ENCODE measurements at regions not wholly inside any gene's neighbourhood (a gene's known extent, or its start where the extent isn't known, plus 50 kb on each side); places are given as distances from the start of the nearest gene placed in this dataset.

DNA sequence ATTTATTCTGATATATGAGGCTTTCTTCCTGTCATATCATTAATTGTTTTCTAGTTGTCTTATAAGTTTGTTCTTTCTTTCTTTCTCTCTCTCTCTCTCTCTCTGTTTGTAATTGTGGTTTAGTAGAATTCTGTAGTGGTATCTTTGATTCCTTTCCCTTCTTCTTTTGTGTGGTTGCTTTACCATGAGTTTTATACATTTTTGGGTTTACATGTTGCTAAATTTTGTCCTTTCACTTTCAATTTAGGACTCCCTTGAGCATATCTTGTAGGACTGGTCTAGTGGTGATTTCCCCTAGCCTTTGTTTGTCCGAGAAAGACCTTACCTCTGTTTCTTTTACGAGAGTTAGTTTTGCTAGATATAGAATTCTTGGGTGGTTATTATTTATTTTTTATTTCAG is 162.3 kb upstream of the CHRM3 start:
- Histone ChIP-seq H3K4me3 (ENCODE audit: low read depth in 1 of 3, low read length in 3 of 3) (no peak overlapping the region), H3K27me3 (ENCODE audit: control insufficient read depth in 4 of 4, insufficient read depth in 4 of 4, low read length in 3 of 4) (no peaks in the 10 kb centered on the region), H3K27ac (ENCODE audit: low read depth in 1 of 2, low read length in 2 of 2) (no peak overlapping the region), H3K36me3 (ENCODE audit: control insufficient read depth in 4 of 4, insufficient read depth in 3 of 4, low read depth in 1 of 4, low read length in 3 of 4) (no peaks in the 10 kb centered on the region), H3K9me3 (ENCODE audit: control insufficient read depth in 4 of 4, low read length in 3 of 4) (peaks cover 0 to 9% (median 2%) of the 10 kb centered on the region in 4 donors), H3K4me1 (ENCODE audit: control insufficient read depth in 4 of 4, insufficient read depth in 4 of 4, low read length in 3 of 4) (no peaks in the 10 kb centered on the region), H3K9ac (ENCODE audit: low read depth in 1 of 2, low read length in 2 of 2) (no peak overlapping the region)
- DNase-seq (ENCODE audit: low spot score) = no peak
- TF ChIP-seq HNF4A (conservative IDR thresholded peaks at IDR 0.05) (no peak), NR2F2 (IDR thresholded peaks at IDR 0.05) (no peak), SP1 (IDR thresholded peaks at IDR 0.05) (no peak), TAF1 (conservative IDR thresholded peaks at IDR 0.05) (no peak), EGR1 (IDR thresholded peaks at IDR 0.05; ENCODE audit: low read depth in 2 of 2) (no peak), RXRA (IDR thresholded peaks at IDR 0.05) (no peak)
- TF ChIP-seq, protein P1, sequence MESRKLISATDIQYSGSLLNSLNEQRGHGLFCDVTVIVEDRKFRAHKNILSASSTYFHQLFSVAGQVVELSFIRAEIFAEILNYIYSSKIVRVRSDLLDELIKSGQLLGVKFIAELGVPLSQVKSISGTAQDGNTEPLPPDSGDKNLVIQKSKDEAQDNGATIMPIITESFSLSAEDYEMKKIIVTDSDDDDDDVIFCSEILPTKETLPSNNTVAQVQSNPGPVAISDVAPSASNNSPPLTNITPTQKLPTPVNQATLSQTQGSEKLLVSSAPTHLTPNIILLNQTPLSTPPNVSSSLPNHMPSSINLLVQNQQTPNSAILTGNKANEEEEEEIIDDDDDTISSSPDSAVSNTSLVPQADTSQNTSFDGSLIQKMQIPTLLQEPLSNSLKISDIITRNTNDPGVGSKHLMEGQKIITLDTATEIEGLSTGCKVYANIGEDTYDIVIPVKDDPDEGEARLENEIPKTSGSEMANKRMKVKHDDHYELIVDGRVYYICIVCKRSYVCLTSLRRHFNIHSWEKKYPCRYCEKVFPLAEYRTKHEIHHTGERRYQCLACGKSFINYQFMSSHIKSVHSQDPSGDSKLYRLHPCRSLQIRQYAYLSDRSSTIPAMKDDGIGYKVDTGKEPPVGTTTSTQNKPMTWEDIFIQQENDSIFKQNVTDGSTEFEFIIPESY (IDR thresholded peaks at IDR 0.05) = no peak
- TF ChIP-seq, protein P2, sequence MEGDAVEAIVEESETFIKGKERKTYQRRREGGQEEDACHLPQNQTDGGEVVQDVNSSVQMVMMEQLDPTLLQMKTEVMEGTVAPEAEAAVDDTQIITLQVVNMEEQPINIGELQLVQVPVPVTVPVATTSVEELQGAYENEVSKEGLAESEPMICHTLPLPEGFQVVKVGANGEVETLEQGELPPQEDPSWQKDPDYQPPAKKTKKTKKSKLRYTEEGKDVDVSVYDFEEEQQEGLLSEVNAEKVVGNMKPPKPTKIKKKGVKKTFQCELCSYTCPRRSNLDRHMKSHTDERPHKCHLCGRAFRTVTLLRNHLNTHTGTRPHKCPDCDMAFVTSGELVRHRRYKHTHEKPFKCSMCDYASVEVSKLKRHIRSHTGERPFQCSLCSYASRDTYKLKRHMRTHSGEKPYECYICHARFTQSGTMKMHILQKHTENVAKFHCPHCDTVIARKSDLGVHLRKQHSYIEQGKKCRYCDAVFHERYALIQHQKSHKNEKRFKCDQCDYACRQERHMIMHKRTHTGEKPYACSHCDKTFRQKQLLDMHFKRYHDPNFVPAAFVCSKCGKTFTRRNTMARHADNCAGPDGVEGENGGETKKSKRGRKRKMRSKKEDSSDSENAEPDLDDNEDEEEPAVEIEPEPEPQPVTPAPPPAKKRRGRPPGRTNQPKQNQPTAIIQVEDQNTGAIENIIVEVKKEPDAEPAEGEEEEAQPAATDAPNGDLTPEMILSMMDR (IDR thresholded peaks at IDR 0.05; ENCODE audit: low read depth, low read length, missing input control) = no peak
- TF ChIP-seq, protein P3, sequence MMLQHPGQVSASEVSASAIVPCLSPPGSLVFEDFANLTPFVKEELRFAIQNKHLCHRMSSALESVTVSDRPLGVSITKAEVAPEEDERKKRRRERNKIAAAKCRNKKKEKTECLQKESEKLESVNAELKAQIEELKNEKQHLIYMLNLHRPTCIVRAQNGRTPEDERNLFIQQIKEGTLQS (IDR thresholded peaks at IDR 0.05) = no peak
- WGBS = 84% methylated on average over 2 of the region's 2 CpGs

DNA sequence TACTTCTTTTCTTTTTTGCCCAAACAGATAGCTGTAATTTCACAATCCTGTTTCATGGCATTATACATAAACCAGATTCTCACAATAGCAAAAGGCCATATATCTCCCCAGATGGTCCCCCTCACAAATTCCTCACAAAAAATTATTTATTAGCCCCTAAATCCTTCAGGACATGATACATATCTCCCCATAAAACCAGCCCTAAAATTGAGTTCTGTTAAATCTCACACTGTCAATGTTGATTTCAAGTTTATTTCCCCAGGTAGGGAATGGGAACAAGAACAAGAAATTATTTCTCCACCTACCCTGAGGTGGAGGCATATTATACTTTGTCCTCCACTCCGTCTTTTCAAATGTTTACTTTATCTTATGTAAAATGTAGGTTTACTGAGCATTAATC is 163.4 kb upstream of the CHRM3 start:
- Histone ChIP-seq H3K36me3 (ENCODE audit: control insufficient read depth in 4 of 4, insufficient read depth in 3 of 4, low read depth in 1 of 4, low read length in 3 of 4) (no peaks in the 10 kb centered on the region), H3K27ac (ENCODE audit: low read depth in 1 of 2, low read length in 2 of 2) (no peak overlapping the region), H3K9ac (ENCODE audit: low read depth in 1 of 2, low read length in 2 of 2) (no peak overlapping the region), H3K4me1 (ENCODE audit: control insufficient read depth in 4 of 4, insufficient read depth in 4 of 4, low read length in 3 of 4) (no peaks in the 10 kb centered on the region), H3K27me3 (ENCODE audit: control insufficient read depth in 4 of 4, insufficient read depth in 4 of 4, low read length in 3 of 4) (no peaks in the 10 kb centered on the region), H3K9me3 (ENCODE audit: control insufficient read depth in 4 of 4, low read length in 3 of 4) (peaks cover 0 to 9% (median 2%) of the 10 kb centered on the region in 4 donors), H3K4me3 (ENCODE audit: low read depth in 1 of 3, low read length in 3 of 3) (no peak overlapping the region)
- 76% methylated on average over 1 of the region's 1 CpG for WGBS
- TF ChIP-seq RXRA (IDR thresholded peaks at IDR 0.05) (no peak), GABPA (IDR thresholded peaks at IDR 0.05 in 1 of 2, conservative IDR thresholded peaks at IDR 0.05 in 1 of 2) (no peak), NR2F2 (IDR thresholded peaks at IDR 0.05) (no peak), HNF4G (IDR thresholded peaks at IDR 0.05) (no peak), YY1 (IDR thresholded peaks at IDR 0.05) (no peak), EGR1 (IDR thresholded peaks at IDR 0.05; ENCODE audit: low read depth in 2 of 2) (no peak), FOXA1 (IDR thresholded peaks at IDR 0.05) (no peak), TAF1 (conservative IDR thresholded peaks at IDR 0.05) (no peak), RAD21 (IDR thresholded peaks at IDR 0.05) (no peak), JUND (IDR thresholded peaks at IDR 0.05) (no peak), HNF4A (conservative IDR thresholded peaks at IDR 0.05) (no peak), FOXA2 (IDR thresholded peaks at IDR 0.05) (no peak), SP1 (IDR thresholded peaks at IDR 0.05) (no peak)
- TF ChIP-seq, protein P4, sequence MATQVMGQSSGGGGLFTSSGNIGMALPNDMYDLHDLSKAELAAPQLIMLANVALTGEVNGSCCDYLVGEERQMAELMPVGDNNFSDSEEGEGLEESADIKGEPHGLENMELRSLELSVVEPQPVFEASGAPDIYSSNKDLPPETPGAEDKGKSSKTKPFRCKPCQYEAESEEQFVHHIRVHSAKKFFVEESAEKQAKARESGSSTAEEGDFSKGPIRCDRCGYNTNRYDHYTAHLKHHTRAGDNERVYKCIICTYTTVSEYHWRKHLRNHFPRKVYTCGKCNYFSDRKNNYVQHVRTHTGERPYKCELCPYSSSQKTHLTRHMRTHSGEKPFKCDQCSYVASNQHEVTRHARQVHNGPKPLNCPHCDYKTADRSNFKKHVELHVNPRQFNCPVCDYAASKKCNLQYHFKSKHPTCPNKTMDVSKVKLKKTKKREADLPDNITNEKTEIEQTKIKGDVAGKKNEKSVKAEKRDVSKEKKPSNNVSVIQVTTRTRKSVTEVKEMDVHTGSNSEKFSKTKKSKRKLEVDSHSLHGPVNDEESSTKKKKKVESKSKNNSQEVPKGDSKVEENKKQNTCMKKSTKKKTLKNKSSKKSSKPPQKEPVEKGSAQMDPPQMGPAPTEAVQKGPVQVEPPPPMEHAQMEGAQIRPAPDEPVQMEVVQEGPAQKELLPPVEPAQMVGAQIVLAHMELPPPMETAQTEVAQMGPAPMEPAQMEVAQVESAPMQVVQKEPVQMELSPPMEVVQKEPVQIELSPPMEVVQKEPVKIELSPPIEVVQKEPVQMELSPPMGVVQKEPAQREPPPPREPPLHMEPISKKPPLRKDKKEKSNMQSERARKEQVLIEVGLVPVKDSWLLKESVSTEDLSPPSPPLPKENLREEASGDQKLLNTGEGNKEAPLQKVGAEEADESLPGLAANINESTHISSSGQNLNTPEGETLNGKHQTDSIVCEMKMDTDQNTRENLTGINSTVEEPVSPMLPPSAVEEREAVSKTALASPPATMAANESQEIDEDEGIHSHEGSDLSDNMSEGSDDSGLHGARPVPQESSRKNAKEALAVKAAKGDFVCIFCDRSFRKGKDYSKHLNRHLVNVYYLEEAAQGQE (IDR thresholded peaks at IDR 0.05) = no peak
- TF ChIP-seq, protein P1 (IDR thresholded peaks at IDR 0.05) = no peak
- TF ChIP-seq, protein P3 (IDR thresholded peaks at IDR 0.05) = no peak
- TF ChIP-seq, protein P5, sequence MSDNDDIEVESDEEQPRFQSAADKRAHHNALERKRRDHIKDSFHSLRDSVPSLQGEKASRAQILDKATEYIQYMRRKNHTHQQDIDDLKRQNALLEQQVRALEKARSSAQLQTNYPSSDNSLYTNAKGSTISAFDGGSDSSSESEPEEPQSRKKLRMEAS (IDR thresholded peaks at IDR 0.05) = no peak
- TF ChIP-seq, protein P2 (IDR thresholded peaks at IDR 0.05; ENCODE audit: low read depth, low read length, missing input control) = no peak
- no peak for DNase-seq (ENCODE audit: low spot score)
